SH-SY5Y (cell line): ENCODE measurements at regions not wholly inside any gene's neighbourhood (a gene's known extent, or its start where the extent isn't known, plus 50 kb on each side); places are given as distances from the start of the nearest gene placed in this dataset.

Experiments used
- GATA2 ChIP-seq: IDR thresholded peaks from 2 replicates; pipeline ENCODE4 v1.6.1; 2011; ENCODE audit warnings: mild to moderate bottlenecking, low read depth, low read length
- GATA3 ChIP-seq: IDR thresholded peaks from 2 replicates; pipeline ENCODE4 v1.6.1; 2011; ENCODE audit warnings: low read depth, mild to moderate bottlenecking, low read length, moderate library complexity

GRCh38 chr12:68478516-68479260 lies 132.0 kb upstream of the RAP1B start:
- TF ChIP-seq GATA2 (no peak), GATA3 (no peak)

- no peak for TF ChIP-seq GATA2
- no peak for TF ChIP-seq GATA3
Measured at GRCh38 chr12:68479261-68479895, 131.3 kb upstream of the RAP1B start.

GRCh38 chr12:68479896-68480291 lies 130.8 kb upstream of the RAP1B start:
- TF ChIP-seq GATA2, result no peak
- TF ChIP-seq GATA3, result no peak

GRCh38 chr12:68480526-68480925 lies 130.2 kb upstream of the RAP1B start:
- TF ChIP-seq GATA2, result no peak
- TF ChIP-seq GATA3, result no peak

- TF ChIP-seq GATA3 (no peak), GATA2 (no peak)
Measured at GRCh38 chr12:68481181-68481941, 129.3 kb upstream of the RAP1B start.

- TF ChIP-seq GATA2 (no peak), GATA3 (no peak)
Measured at GRCh38 chr12:68482014-68482413, 128.7 kb upstream of the RAP1B start.

- TF ChIP-seq GATA2, result no peak
- TF ChIP-seq GATA3, result no peak
Measured at GRCh38 chr12:68482660-68483059, 128.0 kb upstream of the RAP1B start.

GRCh38 chr12:68483592-68484383 lies 126.9 kb upstream of the RAP1B start:
- TF ChIP-seq GATA3, result no peak
- no peak for TF ChIP-seq GATA2

- TF ChIP-seq GATA3, result no peak
- no peak for TF ChIP-seq GATA2
Measured at GRCh38 chr12:68487721-68488309, 122.9 kb upstream of the RAP1B start.

- TF ChIP-seq GATA3, result no peak
- no peak for TF ChIP-seq GATA2
Measured at GRCh38 chr12:68489273-68489672, 121.4 kb upstream of the RAP1B start.

GRCh38 chr12:68490476-68490875 lies 120.2 kb upstream of the RAP1B start:
- TF ChIP-seq GATA3 (no peak), GATA2 (no peak)

GRCh38 chr12:68491204-68491960 lies 119.3 kb upstream of the RAP1B start:
- TF ChIP-seq GATA3 (no peak), GATA2 (no peak)
